Activated CD8-positive, alpha-beta memory T cell treated with anti-CD3 and anti-CD28 coated beads, Interleukin-2, amount 50 U/mL, for 1 hour (primary cell): ENCODE measurements at regions not wholly inside any gene's neighbourhood (a gene's known extent, or its start where the extent isn't known, plus 50 kb on each side); places are given as distances from the start of the nearest gene placed in this dataset.
"Not testable (repeated sequence)": the region's sequence is repeated elsewhere in the genome, so short reads cannot be mapped to it uniquely, and the experiment has no call there.

Experiments
- DNase-seq: peaks from one replicate; pipeline ENCODE4 v3.0.0-alpha.2; 2020; ENCODE audit errors: extremely low read depth

GRCh38 chr3:103459815-103460214 is 1025.0 kb downstream of the ZPLD1 start:
- no peak for DNase-seq

GRCh38 chr3:103470498-103470897 is 1035.7 kb downstream of the ZPLD1 start:
- no peak for DNase-seq

GRCh38 chr3:103494011-103494410 is 1059.2 kb downstream of the ZPLD1 start:
- no peak for DNase-seq

GRCh38 chr3:103494512-103494911 is 1059.7 kb downstream of the ZPLD1 start:
- no peak for DNase-seq

GRCh38 chr3:103495186-103495585 is 1060.4 kb downstream of the ZPLD1 start:
- no peak for DNase-seq

GRCh38 chr3:103499132-103499900 is 1064.5 kb downstream of the ZPLD1 start:
- DNase-seq: no peak

GRCh38 chr3:103499967-103500366 is 1065.2 kb downstream of the ZPLD1 start:
- DNase-seq: no peak

GRCh38 chr3:103510760-103511159 is 1075.9 kb downstream of the ZPLD1 start:
- DNase-seq: no peak

GRCh38 chr3:103511891-103512290 is 1077.1 kb downstream of the ZPLD1 start:
- no peak for DNase-seq

GRCh38 chr3:103512595-103512994 is 1077.8 kb downstream of the ZPLD1 start:
- no peak for DNase-seq

GRCh38 chr3:103513003-103513402 is 1078.2 kb downstream of the ZPLD1 start:
- no peak for DNase-seq

- DNase-seq: no peak
Observed at GRCh38 chr3:103515116-103515515, 1080.3 kb downstream of the ZPLD1 start.

- no peak for DNase-seq
Observed at GRCh38 chr3:103516950-103517349, 1082.1 kb downstream of the ZPLD1 start.

- DNase-seq: not testable (repeated sequence)
Observed at GRCh38 chr3:103531327-103531726, 1096.5 kb downstream of the ZPLD1 start.

GRCh38 chr3:103532986-103533385 is 1098.2 kb downstream of the ZPLD1 start:
- DNase-seq: no peak

GRCh38 chr3:103554451-103554850 is 1119.6 kb downstream of the ZPLD1 start:
- no peak for DNase-seq

- DNase-seq: not testable (repeated sequence)
Observed at GRCh38 chr3:103564116-103564515, 1129.3 kb downstream of the ZPLD1 start.

- no peak for DNase-seq
Observed at GRCh38 chr3:103585809-103586208, 1151.0 kb downstream of the ZPLD1 start.

- no peak for DNase-seq
Observed at GRCh38 chr3:103589770-103590169, 1155.0 kb downstream of the ZPLD1 start.

GRCh38 chr3:103600844-103601243 is 1166.0 kb downstream of the ZPLD1 start:
- no peak for DNase-seq

- no peak for DNase-seq
Observed at GRCh38 chr3:103601666-103602065, 1166.9 kb downstream of the ZPLD1 start.

- no peak for DNase-seq
Observed at GRCh38 chr3:103609472-103609871, 1174.7 kb downstream of the ZPLD1 start.

- DNase-seq: no peak
Observed at GRCh38 chr3:103613397-103614156, 1178.8 kb downstream of the ZPLD1 start.
